ENCODE measurements at regions not wholly inside any gene's neighbourhood (a gene's known extent, or its start where the extent isn't known, plus 50 kb on each side); places are given as distances from the start of the nearest gene placed in this dataset.

DNA sequence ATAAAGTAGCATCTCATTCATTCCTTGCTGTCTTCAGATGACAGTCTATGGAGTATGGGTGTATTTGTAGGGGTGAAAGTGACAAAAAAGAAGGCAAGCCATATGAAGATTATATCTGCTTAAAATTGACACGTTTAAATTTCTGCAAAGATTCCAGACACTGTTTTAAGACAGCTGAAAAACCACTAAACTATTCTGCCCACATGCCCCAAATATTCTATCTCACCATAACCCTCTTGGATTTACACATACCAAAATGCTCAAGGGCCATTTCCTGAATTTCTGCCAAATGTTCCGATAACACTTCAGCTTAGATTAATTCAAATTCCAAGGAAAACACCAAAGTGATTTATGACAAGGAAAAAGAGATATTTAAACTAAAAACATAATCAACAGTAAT is 99.9 kb upstream of the IL6 start:
- H3K36me3 ChIP-seq (ENCODE audit: insufficient read depth, low read length) = no peaks in the 10 kb centered on the region
- no peak overlapping the region for H3K4me3 ChIP-seq (ENCODE audit: low read depth, low read length)
- H2AFZ ChIP-seq (ENCODE audit: low read length, unreplicated experiment) = peak overlapping the region; percentile 61
- no peaks in the 10 kb centered on the region for H3K27me3 ChIP-seq (ENCODE audit: insufficient read depth, low read length)
- H3K79me2 ChIP-seq (ENCODE audit: control insufficient read depth, insufficient read depth, low read length, unreplicated experiment) = no peaks in the 10 kb centered on the region
- peak overlapping the region; percentile 6; the same call in 1 of the 2 replicates for H3K27ac ChIP-seq (ENCODE audit: low read depth, low read length)
- peaks cover 18% of the 10 kb centered on the region for H3K4me1 ChIP-seq (ENCODE audit: control insufficient read depth, insufficient read depth, low read length, unreplicated experiment)

- H3K4me1 ChIP-seq (ENCODE audit: control insufficient read depth, insufficient read depth, low read length, unreplicated experiment) = peaks cover 10% of the 10 kb centered on the region
- H2AFZ ChIP-seq (ENCODE audit: low read length, unreplicated experiment) = no peak overlapping the region
- no peak overlapping the region for H3K4me3 ChIP-seq (ENCODE audit: low read depth, low read length)
- H3K27ac ChIP-seq (ENCODE audit: low read depth, low read length) = no peak overlapping the region
- no peaks in the 10 kb centered on the region for H3K27me3 ChIP-seq (ENCODE audit: insufficient read depth, low read length)
- no peaks in the 10 kb centered on the region for H3K36me3 ChIP-seq (ENCODE audit: insufficient read depth, low read length)
- H3K79me2 ChIP-seq (ENCODE audit: control insufficient read depth, insufficient read depth, low read length, unreplicated experiment) = no peaks in the 10 kb centered on the region
These were observed 101.7 kb upstream of the IL6 start for GRCh38 chr7:22625251-22625650.

DNA sequence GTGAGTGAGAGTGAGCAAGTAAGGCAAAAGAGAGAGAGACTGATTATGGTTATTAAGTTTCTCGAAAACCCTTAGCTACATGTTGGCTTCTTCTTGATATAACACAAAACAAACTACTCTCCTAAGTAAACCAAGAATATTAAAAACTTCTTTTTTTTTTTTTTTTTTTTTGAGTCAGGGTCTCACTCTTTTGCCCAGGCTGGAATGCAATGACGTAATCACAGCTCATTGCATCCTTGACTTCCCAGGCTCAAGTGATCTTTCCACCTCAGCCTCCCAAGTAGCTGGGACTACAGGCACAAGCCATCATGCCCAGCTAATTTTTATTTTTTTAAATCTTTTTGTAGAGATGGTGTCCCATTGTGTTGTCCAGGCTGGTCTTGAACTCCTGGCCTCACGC is 102.2 kb upstream of the IL6 start:
- H2AFZ ChIP-seq (ENCODE audit: low read length, unreplicated experiment) = no peak overlapping the region
- no peak overlapping the region for H3K4me3 ChIP-seq (ENCODE audit: low read depth, low read length)
- peaks cover 10% of the 10 kb centered on the region for H3K4me1 ChIP-seq (ENCODE audit: control insufficient read depth, insufficient read depth, low read length, unreplicated experiment)
- H3K36me3 ChIP-seq (ENCODE audit: insufficient read depth, low read length) = no peaks in the 10 kb centered on the region
- H3K79me2 ChIP-seq (ENCODE audit: control insufficient read depth, insufficient read depth, low read length, unreplicated experiment) = no peaks in the 10 kb centered on the region
- H3K27me3 ChIP-seq (ENCODE audit: insufficient read depth, low read length) = no peaks in the 10 kb centered on the region
- no peak overlapping the region for H3K27ac ChIP-seq (ENCODE audit: low read depth, low read length)

DNA sequence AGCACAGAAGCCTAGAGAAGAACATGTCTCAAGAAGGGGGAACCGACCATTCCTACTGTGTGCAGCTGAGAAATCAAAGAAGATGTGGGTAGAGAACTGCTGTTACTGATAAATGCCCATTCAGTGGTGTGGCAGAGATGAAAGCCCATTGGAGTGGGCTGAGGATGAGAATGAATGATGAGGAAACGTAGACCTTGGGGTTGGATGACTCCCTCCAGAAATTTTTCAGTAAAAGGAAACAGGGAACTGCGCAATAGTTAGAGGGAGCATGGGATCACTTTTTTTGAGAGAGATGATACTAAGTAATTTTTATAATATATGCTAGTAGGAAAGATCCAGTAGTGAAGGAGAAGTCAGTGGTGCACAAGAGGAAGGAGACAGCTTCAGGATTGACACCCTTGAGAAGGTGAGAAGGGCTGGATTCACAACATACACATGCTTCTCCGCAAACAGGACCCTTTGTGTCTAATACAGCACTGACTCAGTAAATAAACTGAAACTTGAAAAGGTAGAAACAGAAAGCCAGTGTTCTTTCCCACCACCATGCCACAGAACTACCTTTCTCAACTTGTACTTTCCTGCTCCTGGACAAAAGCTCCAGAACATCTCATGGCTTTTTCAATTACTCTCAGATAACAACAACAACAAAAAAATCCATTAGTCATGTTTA is 104.7 kb upstream of the IL6 start:
- Histone ChIP-seq H3K27me3 (ENCODE audit: insufficient read depth, low read length) (no peaks in the 10 kb centered on the region), H3K27ac (ENCODE audit: low read depth, low read length) (no peak overlapping the region), H3K36me3 (ENCODE audit: insufficient read depth, low read length) (peaks cover 17% of the 10 kb centered on the region), H2AFZ (ENCODE audit: low read length, unreplicated experiment) (no peak overlapping the region), H3K4me3 (ENCODE audit: low read depth, low read length) (no peak overlapping the region), H3K79me2 (ENCODE audit: control insufficient read depth, insufficient read depth, low read length, unreplicated experiment) (no peaks in the 10 kb centered on the region), H3K4me1 (ENCODE audit: control insufficient read depth, insufficient read depth, low read length, unreplicated experiment) (peaks cover 7% of the 10 kb centered on the region)

GRCh38 chr7:22618528-22618927 is 108.5 kb upstream of the IL6 start:
- Histone ChIP-seq H3K4me1 (ENCODE audit: control insufficient read depth, insufficient read depth, low read length, unreplicated experiment) (no peaks in the 10 kb centered on the region), H3K79me2 (ENCODE audit: control insufficient read depth, insufficient read depth, low read length, unreplicated experiment) (no peaks in the 10 kb centered on the region), H3K27me3 (ENCODE audit: insufficient read depth, low read length) (no peaks in the 10 kb centered on the region), H3K36me3 (ENCODE audit: insufficient read depth, low read length) (peaks cover 17% of the 10 kb centered on the region), H3K27ac (ENCODE audit: low read depth, low read length) (no peak overlapping the region), H2AFZ (ENCODE audit: low read length, unreplicated experiment) (no peak overlapping the region), H3K4me3 (ENCODE audit: low read depth, low read length) (no peak overlapping the region)

GRCh38 chr7:22617166-22617565 is 109.8 kb upstream of the IL6 start:
- no peaks in the 10 kb centered on the region for H3K4me1 ChIP-seq (ENCODE audit: control insufficient read depth, insufficient read depth, low read length, unreplicated experiment)
- H2AFZ ChIP-seq (ENCODE audit: low read length, unreplicated experiment) = no peak overlapping the region
- H3K4me3 ChIP-seq (ENCODE audit: low read depth, low read length) = no peak overlapping the region
- H3K27ac ChIP-seq (ENCODE audit: low read depth, low read length) = no peak overlapping the region
- H3K27me3 ChIP-seq (ENCODE audit: insufficient read depth, low read length) = no peaks in the 10 kb centered on the region
- H3K79me2 ChIP-seq (ENCODE audit: control insufficient read depth, insufficient read depth, low read length, unreplicated experiment) = no peaks in the 10 kb centered on the region
- H3K36me3 ChIP-seq (ENCODE audit: insufficient read depth, low read length) = peaks cover 17% of the 10 kb centered on the region

GRCh38 chr7:22613496-22613895 is 113.5 kb upstream of the IL6 start:
- Histone ChIP-seq H3K27ac (ENCODE audit: low read depth, low read length) (no peak overlapping the region), H3K79me2 (ENCODE audit: control insufficient read depth, insufficient read depth, low read length, unreplicated experiment) (no peaks in the 10 kb centered on the region), H3K4me3 (ENCODE audit: low read depth, low read length) (no peak overlapping the region), H3K4me1 (ENCODE audit: control insufficient read depth, insufficient read depth, low read length, unreplicated experiment) (peaks cover 15% of the 10 kb centered on the region), H3K27me3 (ENCODE audit: insufficient read depth, low read length) (no peaks in the 10 kb centered on the region), H2AFZ (ENCODE audit: low read length, unreplicated experiment) (no peak overlapping the region), H3K36me3 (ENCODE audit: insufficient read depth, low read length) (peaks cover 10% of the 10 kb centered on the region)

DNA sequence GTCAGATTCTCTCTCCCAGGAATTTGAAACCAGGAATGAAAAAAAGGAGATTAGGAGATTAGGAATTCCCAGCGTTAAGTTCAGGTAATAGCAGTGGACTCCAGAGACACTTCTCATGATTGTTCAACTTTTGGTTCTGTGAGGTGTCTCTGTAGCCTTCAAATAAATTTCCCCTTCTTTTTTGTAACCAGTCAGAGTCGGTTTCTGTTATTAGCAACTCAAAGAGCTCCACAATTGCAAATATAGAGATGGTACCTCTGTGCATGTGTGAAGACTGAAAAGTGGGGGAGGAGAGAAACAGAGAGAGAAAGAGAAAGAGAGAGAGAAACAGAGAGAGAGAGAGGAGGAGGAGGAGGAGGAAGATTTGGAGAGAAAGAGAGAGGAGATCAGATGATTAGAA is 112.8 kb upstream of the STEAP1B start:
- Histone ChIP-seq H3K79me2 (ENCODE audit: control insufficient read depth, insufficient read depth, low read length, unreplicated experiment) (no peaks in the 10 kb centered on the region), H3K27ac (ENCODE audit: low read depth, low read length) (no peak overlapping the region), H3K4me1 (ENCODE audit: control insufficient read depth, insufficient read depth, low read length, unreplicated experiment) (peaks cover 15% of the 10 kb centered on the region), H3K4me3 (ENCODE audit: low read depth, low read length) (no peak overlapping the region), H2AFZ (ENCODE audit: low read length, unreplicated experiment) (no peak overlapping the region), H3K36me3 (ENCODE audit: insufficient read depth, low read length) (peaks cover 3% of the 10 kb centered on the region), H3K27me3 (ENCODE audit: insufficient read depth, low read length) (no peaks in the 10 kb centered on the region)

- Histone ChIP-seq H3K36me3 (ENCODE audit: insufficient read depth, low read length) (no peaks in the 10 kb centered on the region), H3K79me2 (ENCODE audit: control insufficient read depth, insufficient read depth, low read length, unreplicated experiment) (no peaks in the 10 kb centered on the region), H3K27me3 (ENCODE audit: insufficient read depth, low read length) (no peaks in the 10 kb centered on the region), H2AFZ (ENCODE audit: low read length, unreplicated experiment) (no peak overlapping the region), H3K27ac (ENCODE audit: low read depth, low read length) (no peak overlapping the region), H3K4me3 (ENCODE audit: low read depth, low read length) (no peak overlapping the region), H3K4me1 (ENCODE audit: control insufficient read depth, insufficient read depth, low read length, unreplicated experiment) (peaks cover 15% of the 10 kb centered on the region)
These were observed 111.7 kb upstream of the STEAP1B start for GRCh38 chr7:22611758-22612079.

DNA sequence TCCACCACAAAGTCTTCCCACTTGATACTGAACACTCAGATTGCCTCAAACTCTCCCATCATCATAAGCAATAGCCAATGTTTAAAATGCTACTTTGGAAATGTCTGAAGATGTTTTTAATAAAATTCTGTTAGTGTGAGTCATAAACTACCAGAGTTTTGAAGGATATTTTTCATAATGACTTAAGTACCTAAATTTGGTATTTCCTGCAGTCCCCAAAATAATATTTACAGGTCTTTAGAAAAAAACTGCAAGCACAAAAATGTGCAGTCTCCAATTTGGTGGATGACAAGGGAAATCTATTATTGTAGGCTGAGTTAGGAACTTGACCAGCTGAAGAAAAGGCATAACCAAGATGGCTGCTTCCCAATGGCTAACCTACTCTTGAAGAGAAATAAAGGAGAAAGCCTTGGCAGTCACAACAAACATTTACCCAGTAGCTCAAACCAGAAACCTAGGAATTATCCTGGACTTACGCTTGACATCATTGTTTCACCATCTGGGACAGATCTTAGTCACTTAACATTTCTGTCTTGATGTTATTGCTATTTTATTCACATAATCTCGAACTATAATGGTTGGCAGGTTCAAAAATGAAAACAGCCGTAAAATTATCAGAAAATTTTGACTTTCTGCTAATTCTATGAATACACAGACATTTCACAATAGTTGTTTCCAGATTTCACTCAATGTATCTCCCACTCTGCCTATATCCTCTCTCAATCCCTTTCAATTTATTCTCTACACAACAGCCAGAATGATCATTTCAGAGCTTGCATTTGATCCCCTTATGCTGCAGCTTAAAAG is 111.2 kb upstream of the STEAP1B start:
- no peaks in the 10 kb centered on the region for H3K36me3 ChIP-seq (ENCODE audit: insufficient read depth, low read length)
- no peaks in the 10 kb centered on the region for H3K27me3 ChIP-seq (ENCODE audit: insufficient read depth, low read length)
- no peak overlapping the region for H3K4me3 ChIP-seq (ENCODE audit: low read depth, low read length)
- peak overlapping the region; percentile 29 for H2AFZ ChIP-seq (ENCODE audit: low read length, unreplicated experiment)
- peak overlapping the region; percentile 41 for H3K27ac ChIP-seq (ENCODE audit: low read depth, low read length)
- H3K4me1 ChIP-seq (ENCODE audit: control insufficient read depth, insufficient read depth, low read length, unreplicated experiment) = peaks cover 15% of the 10 kb centered on the region
- H3K79me2 ChIP-seq (ENCODE audit: control insufficient read depth, insufficient read depth, low read length, unreplicated experiment) = no peaks in the 10 kb centered on the region

- no peak overlapping the region for H2AFZ ChIP-seq (ENCODE audit: low read length, unreplicated experiment)
These were observed 110.3 kb upstream of the STEAP1B start for GRCh38 chr7:22610263-22610662.

More at GRCh38 chr7:22610263-22610662, 110.3 kb upstream of the STEAP1B start:
- Histone ChIP-seq H3K27me3 (ENCODE audit: insufficient read depth, low read length) (no peaks in the 10 kb centered on the region), H3K79me2 (ENCODE audit: control insufficient read depth, insufficient read depth, low read length, unreplicated experiment) (no peaks in the 10 kb centered on the region), H3K27ac (ENCODE audit: low read depth, low read length) (peak overlapping the region; percentile 41; the same call in 1 of the 2 replicates), H3K4me3 (ENCODE audit: low read depth, low read length) (no peak overlapping the region), H3K4me1 (ENCODE audit: control insufficient read depth, insufficient read depth, low read length, unreplicated experiment) (peaks cover 15% of the 10 kb centered on the region), H3K36me3 (ENCODE audit: insufficient read depth, low read length) (no peaks in the 10 kb centered on the region)

Measured in ACC112 (cell line).